ENCODE measurements at regions not wholly inside any gene's neighbourhood (a gene's known extent, or its start where the extent isn't known, plus 50 kb on each side); places are given as distances from the start of the nearest gene placed in this dataset.

DNA sequence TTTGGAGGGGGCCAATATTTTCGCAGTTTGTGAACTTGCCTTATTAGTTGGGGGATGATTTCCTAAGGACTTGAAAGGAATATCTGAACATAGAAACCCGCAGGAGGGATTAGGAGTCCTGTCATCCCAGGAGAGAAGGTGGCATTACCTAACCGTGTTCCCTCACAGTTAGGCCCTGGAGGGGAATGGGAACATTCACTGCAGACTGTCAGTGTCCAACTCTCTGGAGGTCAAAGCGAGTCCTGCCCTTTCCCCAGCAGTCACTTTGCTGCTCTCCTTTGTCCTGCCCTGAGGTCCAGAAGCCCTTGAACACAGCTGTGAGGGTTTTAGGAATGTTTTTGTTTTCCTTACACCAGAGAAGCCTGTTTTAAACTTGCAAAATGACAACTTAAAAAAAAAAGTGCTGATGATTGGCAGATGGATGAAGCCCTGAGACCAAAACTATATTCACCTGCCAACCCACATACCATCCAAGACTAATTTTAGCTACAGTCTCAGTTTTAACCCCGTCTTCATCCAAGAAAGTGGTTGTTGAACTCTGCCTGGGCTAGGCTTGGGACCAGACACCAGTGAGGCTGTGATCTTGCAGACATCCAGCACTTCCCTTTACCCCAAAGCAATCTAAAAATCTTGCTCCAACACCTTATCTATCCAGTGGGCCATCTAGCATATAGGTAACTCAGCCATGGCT, 90.5 kb upstream of the MEX3C start:
- ATAC-seq: no peak
- H3K4me1 Mint-ChIP-seq (ENCODE audit: low read depth): no peaks in the 10 kb centered on the region
- DNase-seq: no peak
- no peak overlapping the region for H3K4me3 Mint-ChIP-seq
- H3K27me3 Mint-ChIP-seq (ENCODE audit: low read depth): peaks cover 9% of the 10 kb centered on the region
- no peaks in the 10 kb centered on the region for H3K36me3 Mint-ChIP-seq (ENCODE audit: insufficient read depth)
- peaks cover 6% of the 10 kb centered on the region for H3K9me3 Mint-ChIP-seq

DNA sequence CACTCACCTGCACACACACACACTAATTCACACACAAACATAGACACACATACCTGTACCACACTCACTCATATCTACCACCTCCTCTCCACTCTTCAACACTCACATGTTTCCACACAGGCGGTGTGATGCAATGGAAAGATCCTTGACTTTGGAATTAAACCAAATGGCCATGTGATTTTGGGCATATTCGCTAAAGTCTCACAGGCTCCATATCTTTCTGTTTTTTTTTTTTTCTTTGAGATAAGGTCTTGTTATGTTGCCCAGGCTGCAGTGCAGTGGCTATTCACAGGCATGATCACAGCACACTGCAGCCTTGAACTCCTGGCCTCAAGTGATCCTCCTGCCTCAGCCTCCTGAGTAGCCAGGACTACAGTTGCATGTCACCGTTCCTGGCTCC, 91.1 kb upstream of the MEX3C start:
- no peak for DNase-seq
- no peak for ATAC-seq
- peaks cover 6% of the 10 kb centered on the region for H3K9me3 Mint-ChIP-seq
- no peaks in the 10 kb centered on the region for H3K36me3 Mint-ChIP-seq (ENCODE audit: insufficient read depth)
- no peak overlapping the region for H3K4me3 Mint-ChIP-seq
- H3K4me1 Mint-ChIP-seq (ENCODE audit: low read depth): no peaks in the 10 kb centered on the region
- peaks cover 13% of the 10 kb centered on the region for H3K27me3 Mint-ChIP-seq (ENCODE audit: low read depth)

DNA sequence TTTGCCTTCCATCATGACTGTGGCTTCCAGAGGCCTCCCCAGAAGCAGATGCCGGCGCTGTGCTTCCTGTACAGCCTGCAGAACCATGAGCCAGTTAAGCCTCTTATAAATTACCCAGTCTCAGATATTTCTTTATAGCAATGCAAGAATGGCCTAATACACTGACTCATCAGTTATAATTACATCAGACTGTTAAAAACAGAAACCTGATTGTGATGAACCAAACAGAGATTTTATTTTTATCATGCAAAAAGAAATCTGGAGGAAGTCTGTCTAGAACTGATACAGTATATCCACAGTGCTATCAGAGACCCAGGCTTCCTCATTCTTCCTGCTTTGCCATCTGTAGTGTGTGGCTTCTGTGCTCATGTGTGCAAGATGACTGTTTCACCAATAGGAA, 93.4 kb upstream of the MEX3C start:
- DNase-seq: no peak
- H3K27me3 Mint-ChIP-seq (ENCODE audit: low read depth): peaks cover 14% of the 10 kb centered on the region
- H3K4me1 Mint-ChIP-seq (ENCODE audit: low read depth): no peaks in the 10 kb centered on the region
- peaks cover 6% of the 10 kb centered on the region for H3K9me3 Mint-ChIP-seq
- no peak overlapping the region for H3K4me3 Mint-ChIP-seq
- H3K36me3 Mint-ChIP-seq (ENCODE audit: insufficient read depth): no peaks in the 10 kb centered on the region
- no peak for ATAC-seq

DNA sequence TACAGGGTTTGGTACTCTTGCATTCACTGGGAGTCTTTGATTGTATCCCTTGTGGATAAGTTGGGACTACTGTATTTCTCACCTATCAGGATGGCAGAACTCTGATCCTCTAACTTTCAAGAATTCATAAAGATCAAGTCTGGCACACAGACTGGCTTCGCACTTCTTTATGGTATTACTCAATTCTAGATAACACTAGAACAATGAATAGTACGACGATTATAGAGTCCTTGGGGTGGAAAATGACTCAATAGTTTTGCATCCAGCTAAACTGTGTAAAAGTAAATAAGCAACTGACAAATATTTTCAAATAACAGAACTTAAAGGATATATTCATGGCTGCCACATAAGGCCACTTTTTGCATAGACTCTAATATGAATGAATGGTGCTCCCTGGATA, 103.4 kb upstream of the MEX3C start:
- Mint-ChIP-seq H3K36me3 (ENCODE audit: insufficient read depth) (peaks cover 1% of the 10 kb centered on the region), H3K4me1 (ENCODE audit: low read depth) (no peaks in the 10 kb centered on the region), H3K4me3 (no peak overlapping the region), H3K27me3 (ENCODE audit: low read depth) (peaks cover 10% of the 10 kb centered on the region), H3K9me3 (peaks cover 1% of the 10 kb centered on the region)
- DNase-seq: no peak
- no peak for ATAC-seq

DNA sequence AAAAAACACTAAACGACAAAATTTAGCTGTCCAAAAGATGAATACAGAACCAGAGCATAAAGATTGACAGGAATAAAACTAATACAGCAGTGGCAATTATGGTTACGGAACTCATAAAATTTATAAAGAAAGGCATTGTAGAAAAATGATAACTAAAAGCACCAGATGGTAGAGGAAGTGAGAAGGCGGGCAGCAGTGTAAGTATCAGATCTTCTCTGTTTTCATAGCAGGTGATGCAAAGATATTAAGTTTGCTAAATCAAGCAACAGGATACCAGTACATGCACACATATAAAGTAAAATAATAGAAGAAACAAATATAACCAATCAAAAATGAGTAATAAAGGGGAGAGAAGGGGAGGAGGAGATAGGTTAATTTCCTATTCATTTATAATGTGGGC, 103.9 kb upstream of the MEX3C start:
- peaks cover 1% of the 10 kb centered on the region for H3K36me3 Mint-ChIP-seq (ENCODE audit: insufficient read depth)
- peaks cover 10% of the 10 kb centered on the region for H3K27me3 Mint-ChIP-seq (ENCODE audit: low read depth)
- H3K4me1 Mint-ChIP-seq (ENCODE audit: low read depth): no peaks in the 10 kb centered on the region
- no peak overlapping the region for H3K4me3 Mint-ChIP-seq
- no peak for ATAC-seq
- DNase-seq: no peak
- peaks cover 6% of the 10 kb centered on the region for H3K9me3 Mint-ChIP-seq

DNA sequence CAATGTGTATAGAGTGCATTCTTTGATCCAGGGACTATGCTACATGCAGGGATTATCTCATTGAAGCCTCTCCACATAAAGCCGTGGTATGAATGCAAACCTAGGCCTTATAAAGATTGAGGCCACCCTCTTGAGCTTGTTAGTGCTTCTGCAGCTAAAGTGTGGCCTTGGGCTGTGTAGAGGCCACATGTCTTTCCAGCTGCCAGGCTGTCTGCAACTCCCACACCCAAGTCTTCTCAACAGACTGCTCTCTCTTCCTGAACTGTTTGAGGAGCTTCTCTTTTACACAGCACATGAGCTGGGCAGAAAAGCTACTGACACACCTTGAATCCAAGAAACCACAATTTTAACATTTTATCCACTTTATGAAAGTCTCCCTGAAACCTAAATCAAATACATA, 119.2 kb upstream of the MEX3C start:
- Mint-ChIP-seq H3K4me1 (ENCODE audit: low read depth) (no peaks in the 10 kb centered on the region), H3K4me3 (no peak overlapping the region), H3K36me3 (ENCODE audit: insufficient read depth) (no peaks in the 10 kb centered on the region), H3K27me3 (ENCODE audit: low read depth) (peaks cover 2% of the 10 kb centered on the region), H3K9me3 (peaks cover 3% of the 10 kb centered on the region)
- no peak for ATAC-seq
- DNase-seq: no peak

DNA sequence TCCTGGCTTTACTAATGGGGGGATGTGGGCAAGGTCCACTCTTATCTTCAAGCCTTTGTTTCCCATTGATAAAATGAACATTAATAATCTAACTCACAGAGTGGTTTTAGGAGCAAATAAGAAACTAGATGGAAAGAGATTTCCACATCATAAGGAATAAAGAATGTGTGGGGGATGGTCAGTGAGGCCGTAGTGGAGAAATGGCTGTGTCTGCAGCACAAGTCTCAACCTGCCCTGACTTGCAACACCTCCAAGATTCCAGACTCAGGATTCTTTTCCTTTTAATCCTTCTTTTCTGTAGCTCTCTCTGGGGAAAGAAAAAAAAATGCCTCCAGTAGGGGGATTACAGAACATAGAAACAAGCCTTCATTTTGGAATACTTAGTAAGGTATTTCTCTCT, 124.2 kb upstream of the MEX3C start:
- Mint-ChIP-seq H3K36me3 (ENCODE audit: insufficient read depth) (no peaks in the 10 kb centered on the region), H3K9me3 (no peaks in the 10 kb centered on the region), H3K4me3 (no peak overlapping the region), H3K4me1 (ENCODE audit: low read depth) (no peaks in the 10 kb centered on the region), H3K27me3 (ENCODE audit: low read depth) (peaks cover 2% of the 10 kb centered on the region)
- DNase-seq: no peak
- ATAC-seq: no peak

DNA sequence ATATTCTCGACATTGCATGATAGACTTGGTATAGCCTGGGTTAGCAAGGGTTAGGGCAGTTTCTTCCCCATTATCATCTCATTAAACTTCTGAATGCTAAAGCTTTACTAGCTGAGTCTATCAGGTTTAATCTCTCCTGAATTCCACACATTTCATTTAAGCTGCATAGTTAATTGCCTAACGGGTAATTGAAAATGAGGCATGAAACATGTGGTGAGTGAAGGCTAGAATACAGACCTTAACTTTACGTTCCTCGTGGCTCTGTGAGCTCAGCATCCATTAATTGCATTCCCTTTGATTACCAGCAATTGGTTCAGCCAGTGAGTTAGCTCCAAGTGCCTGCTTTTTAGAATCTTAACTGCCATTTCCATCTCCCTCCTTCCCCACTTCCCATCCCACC, 126.5 kb upstream of the MEX3C start:
- Mint-ChIP-seq H3K27me3 (ENCODE audit: low read depth) (no peaks in the 10 kb centered on the region), H3K36me3 (ENCODE audit: insufficient read depth) (no peaks in the 10 kb centered on the region), H3K4me1 (ENCODE audit: low read depth) (no peaks in the 10 kb centered on the region), H3K4me3 (no peak overlapping the region), H3K9me3 (no peaks in the 10 kb centered on the region)
- DNase-seq (no peak), ATAC-seq (no peak)

DNA sequence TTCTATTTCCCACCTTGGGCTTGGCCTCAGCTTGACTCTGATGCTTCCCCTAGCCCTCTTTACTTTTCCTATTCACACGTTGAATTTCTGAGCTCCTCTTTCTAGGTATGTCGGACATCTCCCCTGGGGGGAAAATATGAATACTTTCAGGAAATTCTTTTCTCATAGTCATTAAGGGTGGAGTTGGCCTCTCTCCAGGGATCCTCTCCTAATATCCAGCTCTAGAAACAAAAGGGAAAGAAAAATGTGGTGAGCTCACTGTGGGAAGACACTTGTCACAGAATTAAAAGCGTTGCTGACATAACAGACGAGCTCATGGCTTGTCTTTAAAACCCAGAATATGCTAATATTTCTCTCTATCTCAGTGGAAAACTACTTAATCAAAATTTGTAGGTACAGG, 132.7 kb upstream of the MEX3C start:
- Mint-ChIP-seq H3K4me3 (no peak overlapping the region), H3K27me3 (ENCODE audit: low read depth) (peaks cover 3% of the 10 kb centered on the region), H3K4me1 (ENCODE audit: low read depth) (no peaks in the 10 kb centered on the region), H3K36me3 (ENCODE audit: insufficient read depth) (no peaks in the 10 kb centered on the region), H3K9me3 (no peaks in the 10 kb centered on the region)
- ATAC-seq (no peak), DNase-seq (no peak)

DNA sequence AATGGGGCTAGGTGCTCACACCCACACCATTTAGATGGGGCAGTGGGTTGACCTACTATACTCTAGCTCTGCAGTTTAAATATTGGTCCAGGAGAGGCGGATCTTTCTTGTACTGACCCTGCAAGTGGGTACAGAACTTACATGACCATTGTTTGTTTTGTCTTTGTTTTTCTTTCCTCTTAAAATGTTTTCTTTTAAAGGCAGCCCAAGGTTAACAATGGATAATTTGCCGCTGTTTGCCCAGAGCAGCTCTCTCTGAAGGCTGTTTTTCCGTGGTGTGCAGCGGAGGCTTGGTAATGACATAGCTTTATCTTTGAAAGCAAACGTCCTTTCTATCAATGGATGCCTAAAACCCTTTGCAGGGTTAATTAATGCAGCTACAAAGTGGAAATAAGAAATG, 133.3 kb upstream of the MEX3C start:
- DNase-seq (no peak), ATAC-seq (no peak)
- Mint-ChIP-seq H3K4me3 (no peak overlapping the region), H3K4me1 (ENCODE audit: low read depth) (no peaks in the 10 kb centered on the region), H3K36me3 (ENCODE audit: insufficient read depth) (no peaks in the 10 kb centered on the region), H3K27me3 (ENCODE audit: low read depth) (peaks cover 3% of the 10 kb centered on the region), H3K9me3 (no peaks in the 10 kb centered on the region)

DNA sequence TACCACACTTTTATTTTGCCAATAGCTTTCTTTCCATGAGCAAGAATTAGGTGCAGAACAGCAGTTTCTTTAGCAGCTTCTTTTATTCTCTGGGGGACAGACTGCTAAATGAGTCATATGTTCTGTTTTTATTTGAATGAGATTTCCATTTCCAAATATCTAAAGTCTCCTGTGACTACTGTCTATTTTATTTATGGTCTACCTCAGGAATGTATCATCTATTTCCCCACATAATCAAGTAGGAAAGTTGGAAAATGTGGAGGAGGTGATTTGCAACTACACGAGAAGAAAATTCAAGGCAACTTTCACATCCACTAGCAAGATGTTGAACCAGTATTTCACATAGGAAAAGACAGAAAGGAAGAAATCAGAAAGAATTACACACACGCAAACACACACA, 139.9 kb upstream of the MEX3C start:
- no peak for DNase-seq
- no peaks in the 10 kb centered on the region for H3K4me1 Mint-ChIP-seq (ENCODE audit: low read depth)
- peaks cover 7% of the 10 kb centered on the region for H3K27me3 Mint-ChIP-seq (ENCODE audit: low read depth)
- no peak for ATAC-seq
- no peak overlapping the region for H3K4me3 Mint-ChIP-seq
- H3K36me3 Mint-ChIP-seq (ENCODE audit: insufficient read depth): no peaks in the 10 kb centered on the region
- H3K9me3 Mint-ChIP-seq: no peaks in the 10 kb centered on the region

DNA sequence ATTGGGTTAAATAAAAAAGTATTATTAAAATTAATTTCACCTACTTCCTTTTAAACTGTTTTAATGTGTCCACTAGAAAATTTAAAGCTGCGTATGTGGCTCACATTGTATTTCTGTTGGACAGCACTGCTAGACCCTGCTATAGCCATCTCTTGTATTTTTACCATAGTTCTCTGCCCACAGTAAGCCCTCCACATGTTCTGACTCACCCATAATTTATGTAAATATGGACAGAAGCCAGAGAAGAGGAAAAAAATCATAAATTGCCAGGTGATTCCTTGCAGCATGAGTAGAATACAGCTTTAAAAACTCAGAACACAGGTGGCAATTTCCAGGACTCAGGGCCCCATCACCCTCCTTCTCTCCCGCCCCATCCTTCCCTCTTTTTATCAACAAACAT, 142.4 kb upstream of the MEX3C start:
- H3K9me3 Mint-ChIP-seq: no peaks in the 10 kb centered on the region
- ATAC-seq (no peak), DNase-seq (no peak)
- no peaks in the 10 kb centered on the region for H3K36me3 Mint-ChIP-seq (ENCODE audit: insufficient read depth)
- no peaks in the 10 kb centered on the region for H3K4me1 Mint-ChIP-seq (ENCODE audit: low read depth)
- peaks cover 7% of the 10 kb centered on the region for H3K27me3 Mint-ChIP-seq (ENCODE audit: low read depth)
- no peak overlapping the region for H3K4me3 Mint-ChIP-seq

DNA sequence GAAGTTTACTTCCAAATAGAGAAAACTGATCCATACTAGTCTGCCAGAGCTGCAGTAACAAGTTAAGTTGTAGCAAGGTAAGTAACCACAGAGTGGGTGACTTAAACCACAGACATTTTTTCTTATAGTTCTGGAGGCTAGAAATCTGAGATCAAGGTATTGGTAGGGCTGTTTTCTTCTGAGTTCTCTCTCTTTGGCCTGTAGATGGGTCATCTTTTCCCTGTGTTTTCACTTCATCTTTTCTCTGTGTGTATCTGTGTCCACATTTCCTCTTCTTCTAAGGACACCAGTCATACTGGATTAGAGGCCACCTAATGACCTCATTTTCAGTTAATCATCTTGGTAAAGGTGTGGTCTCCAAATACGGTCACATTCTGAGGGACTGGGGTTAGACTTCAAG, 142.9 kb upstream of the MEX3C start:
- Mint-ChIP-seq H3K27me3 (ENCODE audit: low read depth) (peaks cover 7% of the 10 kb centered on the region), H3K4me3 (no peak overlapping the region)
- no peak for ATAC-seq

DNA sequence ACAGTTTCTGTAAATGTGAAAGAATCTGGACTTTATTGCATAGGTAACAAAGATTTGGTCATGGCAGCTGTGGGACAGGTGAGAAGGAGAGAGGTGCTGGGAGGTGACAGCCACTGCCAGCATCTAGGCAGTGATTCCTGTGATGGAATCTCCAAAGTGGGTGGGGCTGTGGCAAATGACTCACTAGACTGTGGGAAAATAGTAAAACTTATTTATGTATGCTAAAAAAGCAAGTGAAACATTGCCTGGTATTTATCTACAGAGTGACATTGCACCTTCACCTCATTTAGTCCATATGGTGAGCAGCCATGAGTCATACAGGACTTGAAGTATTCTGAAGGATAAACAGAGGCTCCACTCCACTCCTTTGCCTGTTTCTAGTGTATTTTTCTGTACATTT, 145.3 kb upstream of the MEX3C start:
- Mint-ChIP-seq H3K9me3 (no peaks in the 10 kb centered on the region), H3K27me3 (ENCODE audit: low read depth) (peaks cover 5% of the 10 kb centered on the region), H3K36me3 (ENCODE audit: insufficient read depth) (no peaks in the 10 kb centered on the region), H3K4me3 (no peak overlapping the region), H3K4me1 (ENCODE audit: low read depth) (no peaks in the 10 kb centered on the region)
- DNase-seq: no peak
- ATAC-seq: peak; percentile 74 to 84

More for the DNA sequence above, 142.9 kb upstream of the MEX3C start:
- DNase-seq: no peak
- no peaks in the 10 kb centered on the region for H3K4me1 Mint-ChIP-seq (ENCODE audit: low read depth)
- no peaks in the 10 kb centered on the region for H3K9me3 Mint-ChIP-seq
- no peaks in the 10 kb centered on the region for H3K36me3 Mint-ChIP-seq (ENCODE audit: insufficient read depth)

DNA sequence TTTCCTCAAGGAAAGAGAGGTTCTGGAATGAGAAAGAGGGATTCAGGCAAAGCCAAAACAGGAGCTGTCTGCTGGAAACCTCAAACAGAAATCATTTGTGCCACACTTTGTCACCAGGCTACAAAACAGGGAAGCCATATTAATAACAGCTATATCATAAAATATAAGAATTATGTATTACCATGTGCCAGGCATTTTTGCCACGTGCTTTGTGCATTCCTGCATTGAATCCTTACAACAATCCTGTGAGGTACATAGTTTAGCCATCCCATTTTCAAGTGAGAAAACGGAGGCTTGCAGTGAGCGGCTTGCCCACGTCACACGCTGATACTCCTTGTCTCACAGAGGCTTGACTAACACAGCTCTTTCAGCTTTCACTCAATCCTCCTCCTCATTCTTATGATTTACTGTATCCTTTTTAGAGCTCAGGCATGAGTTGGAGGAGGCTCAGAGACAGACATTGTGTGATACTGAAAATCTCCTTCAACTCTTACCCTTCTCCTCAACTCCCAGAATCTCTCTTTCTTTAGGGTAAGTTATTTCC, 148.4 kb upstream of the MEX3C start:
- no peak overlapping the region for H3K4me3 Mint-ChIP-seq
- H3K27me3 Mint-ChIP-seq (ENCODE audit: low read depth): peaks cover 8% of the 10 kb centered on the region
- no peaks in the 10 kb centered on the region for H3K4me1 Mint-ChIP-seq (ENCODE audit: low read depth)
- no peaks in the 10 kb centered on the region for H3K9me3 Mint-ChIP-seq
- DNase-seq (no peak), ATAC-seq (no peak)
- H3K36me3 Mint-ChIP-seq (ENCODE audit: insufficient read depth): no peaks in the 10 kb centered on the region

Measured in activated T-cell treated with anti-CD3 and anti-CD28 coated beads, Interleukin-2, amount 50 U/mL, for 4 hours (primary cell).